ENCODE measurements at regions not wholly inside any gene's neighbourhood (a gene's known extent, or its start where the extent isn't known, plus 50 kb on each side); places are given as distances from the start of the nearest gene placed in this dataset.

DNA sequence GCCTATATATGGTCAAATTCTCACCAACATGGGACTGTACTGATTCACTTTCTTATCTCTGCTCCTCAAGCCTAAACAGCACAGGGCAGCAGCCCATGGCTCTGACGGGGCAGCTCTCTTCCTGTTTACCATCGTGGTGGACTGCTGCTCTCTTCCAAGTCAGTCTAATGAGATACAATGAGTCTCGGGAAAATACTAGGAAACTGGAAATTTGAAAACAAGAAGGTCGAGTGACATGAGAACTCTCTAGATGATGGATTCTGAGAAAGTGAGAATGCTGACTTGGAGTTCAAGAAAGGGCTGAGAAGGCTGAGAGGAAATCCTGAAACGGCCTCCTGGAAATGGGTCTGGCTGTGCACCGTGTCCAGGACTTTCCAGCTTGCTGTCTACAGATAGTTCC is 122.8 kb upstream of the ARGLU1 start:
- Histone ChIP-seq H3K4me3 (replicated peaks; ENCODE audit: low read depth, low read length) (no peak overlapping the region), H3K27me3 (replicated peaks; ENCODE audit: control insufficient read depth, insufficient read depth, low read length) (no peaks in the 10 kb centered on the region), H3K36me3 (ENCODE audit: control insufficient read depth, insufficient read depth, low read length) (no peaks in the 10 kb centered on the region)
- TF ChIP-seq CTCF (IDR thresholded peaks at IDR 0.05; ENCODE audit: insufficient read depth, low read length, poor library complexity, severe bottlenecking): no peak
- no peak for DNase-seq (ENCODE audit: extremely low read depth, insufficient read length)

DNA sequence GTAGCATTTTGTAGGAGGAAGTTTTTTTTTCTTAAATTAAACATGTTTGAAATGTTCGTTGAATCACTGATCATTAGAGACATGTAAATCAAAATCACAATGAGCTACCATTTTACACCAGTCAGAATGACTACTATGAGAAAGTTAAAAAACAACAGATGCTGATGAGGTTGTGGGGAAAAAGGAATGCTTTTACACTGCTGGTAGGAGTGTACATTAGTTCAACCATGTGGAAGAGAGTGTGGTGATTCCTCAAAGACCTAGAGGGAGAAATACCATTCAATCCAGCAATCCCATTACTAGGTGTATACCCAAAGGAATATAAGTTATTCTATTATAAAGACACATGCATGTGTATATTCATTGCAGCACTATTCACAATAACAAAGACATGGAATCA is 122.0 kb upstream of the ARGLU1 start:
- Histone ChIP-seq H3K36me3 (ENCODE audit: control insufficient read depth, insufficient read depth, low read length) (no peaks in the 10 kb centered on the region), H3K4me3 (replicated peaks; ENCODE audit: low read depth, low read length) (no peak overlapping the region), H3K27me3 (replicated peaks; ENCODE audit: control insufficient read depth, insufficient read depth, low read length) (no peaks in the 10 kb centered on the region)
- no peak for TF ChIP-seq CTCF (IDR thresholded peaks at IDR 0.05; ENCODE audit: insufficient read depth, low read length, poor library complexity, severe bottlenecking)
- DNase-seq (ENCODE audit: extremely low read depth, insufficient read length): no peak

- no peak for DNase-seq (ENCODE audit: extremely low read depth, insufficient read length)
- Histone ChIP-seq H3K4me3 (replicated peaks; ENCODE audit: low read depth, low read length) (no peak overlapping the region), H3K36me3 (ENCODE audit: control insufficient read depth, insufficient read depth, low read length) (no peaks in the 10 kb centered on the region), H3K27me3 (replicated peaks; ENCODE audit: control insufficient read depth, insufficient read depth, low read length) (no peaks in the 10 kb centered on the region)
- TF ChIP-seq CTCF (IDR thresholded peaks at IDR 0.05; ENCODE audit: insufficient read depth, low read length, poor library complexity, severe bottlenecking): no peak
Observed at GRCh38 chr13:106688940-106689339, 121.0 kb upstream of the ARGLU1 start.

DNA sequence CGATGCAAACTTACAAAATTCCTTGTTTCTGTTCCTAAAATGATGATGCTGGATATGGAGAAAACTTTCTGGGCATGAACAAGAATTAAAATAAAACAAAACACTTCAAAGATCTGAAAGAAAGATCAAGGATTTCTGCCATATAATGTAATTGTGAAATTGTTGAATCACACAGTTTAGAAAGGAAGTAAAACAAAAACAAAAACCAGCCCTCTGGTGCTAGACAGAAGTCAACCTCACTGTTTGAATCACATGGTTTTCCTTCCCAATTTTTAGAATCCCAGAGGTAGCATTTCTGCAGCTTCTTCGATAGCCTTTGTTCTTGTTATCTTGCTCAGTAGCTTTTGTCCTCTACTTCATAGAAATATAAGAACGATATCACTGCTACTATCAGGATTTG is 118.2 kb upstream of the ARGLU1 start:
- Histone ChIP-seq H3K36me3 (ENCODE audit: control insufficient read depth, insufficient read depth, low read length) (no peaks in the 10 kb centered on the region), H3K4me3 (replicated peaks; ENCODE audit: low read depth, low read length) (no peak overlapping the region), H3K27me3 (replicated peaks; ENCODE audit: control insufficient read depth, insufficient read depth, low read length) (no peaks in the 10 kb centered on the region)
- DNase-seq (ENCODE audit: extremely low read depth, insufficient read length): no peak
- TF ChIP-seq CTCF (IDR thresholded peaks at IDR 0.05; ENCODE audit: insufficient read depth, low read length, poor library complexity, severe bottlenecking): no peak

GRCh38 chr13:106685143-106685542 is 117.2 kb upstream of the ARGLU1 start:
- no peak for TF ChIP-seq CTCF (IDR thresholded peaks at IDR 0.05; ENCODE audit: insufficient read depth, low read length, poor library complexity, severe bottlenecking)
- H3K27me3 ChIP-seq (replicated peaks; ENCODE audit: control insufficient read depth, insufficient read depth, low read length): no peaks in the 10 kb centered on the region
- no peak overlapping the region for H3K4me3 ChIP-seq (replicated peaks; ENCODE audit: low read depth, low read length)
- no peaks in the 10 kb centered on the region for H3K36me3 ChIP-seq (ENCODE audit: control insufficient read depth, insufficient read depth, low read length)
- DNase-seq (ENCODE audit: extremely low read depth, insufficient read length): no peak

DNA sequence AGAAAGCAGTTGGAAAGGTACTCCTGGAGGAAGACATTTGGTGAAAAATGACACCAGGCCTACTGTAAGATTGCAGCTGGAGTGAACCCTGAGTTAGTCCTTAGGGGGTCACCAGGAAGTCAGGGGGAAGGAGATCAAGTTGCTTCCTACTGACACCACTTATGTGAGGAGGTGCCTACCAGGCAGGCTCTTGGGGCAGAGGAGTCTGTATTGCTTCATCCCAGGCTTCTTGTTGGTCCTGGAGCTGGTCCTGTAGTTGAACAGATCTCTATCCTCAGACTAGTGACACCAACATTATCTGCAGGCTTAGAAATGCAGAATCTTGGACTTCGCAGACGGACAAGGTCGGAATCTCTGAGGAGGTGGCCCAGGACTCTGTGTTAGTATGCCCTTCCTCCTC is 116.0 kb upstream of the ARGLU1 start:
- H3K4me3 ChIP-seq (replicated peaks; ENCODE audit: low read depth, low read length): no peak overlapping the region
- H3K36me3 ChIP-seq (ENCODE audit: control insufficient read depth, insufficient read depth, low read length): no peaks in the 10 kb centered on the region
- no peak for TF ChIP-seq CTCF (IDR thresholded peaks at IDR 0.05; ENCODE audit: insufficient read depth, low read length, poor library complexity, severe bottlenecking)
- no peak for DNase-seq (ENCODE audit: extremely low read depth, insufficient read length)
- no peaks in the 10 kb centered on the region for H3K27me3 ChIP-seq (replicated peaks; ENCODE audit: control insufficient read depth, insufficient read depth, low read length)
